K562 (cell line): ENCODE measurements at regions not wholly inside any gene's neighbourhood (a gene's known extent, or its start where the extent isn't known, plus 50 kb on each side); places are given as distances from the start of the nearest gene placed in this dataset.

Experiments used
- ARID4B ChIP-seq: sonication (generic); formaldehyde crosslinking; IDR thresholded peaks from 2 replicates; pipeline ENCODE4 v1.8.0; 2022; ENCODE audit warnings: mild to moderate bottlenecking, missing genetic modification reagents
- E2F8 ChIP-seq: fragments of 450-650 bp; IDR thresholded peaks from 2 replicates; pipeline ENCODE4 v1.7.1; 2018; ENCODE audit warnings: mild to moderate bottlenecking, low read depth; ENCODE audit not compliant: partially characterized antibody
- ILK ChIP-seq: fragments of 450-650 bp; IDR thresholded peaks from 2 replicates; pipeline ENCODE4 v1.6.1; 2016; ENCODE audit warnings: missing genetic modification characterization, low read depth, mild to moderate bottlenecking, missing compliant biosample characterization, moderate library complexity, borderline replicate concordance
- MAZ ChIP-seq, 2 experiments: fragments of 450-650 bp in 1 of 2; sonication (generic) in 1 of 2; formaldehyde crosslinking; IDR thresholded peaks in 1 of 2; conservative IDR thresholded peaks in 1 of 2; 2 replicates each; pipeline versions ENCODE4 v1.4.0 to v1.5.0; 2020; ENCODE audit warnings: mild to moderate bottlenecking in 1 of 2, missing genetic modification reagents in 1 of 2
- SMAD4 ChIP-seq: fragments of 250-450 bp; sonication (Bioruptor Pico); conservative IDR thresholded peaks from 2 replicates; pipeline ENCODE4 v1.8.0; 2021; ENCODE audit warnings: inconsistent platforms, mild to moderate bottlenecking, moderate library complexity
- TGIF2 ChIP-seq: sonication (generic); formaldehyde crosslinking; IDR thresholded peaks from 2 replicates; pipeline ENCODE4 v1.8.1; 2022; ENCODE audit warnings: mild to moderate bottlenecking, missing genetic modification reagents, moderate library complexity

GRCh38 chr6:156434795-156435190 lies 342.4 kb upstream of the ARID1B start:
- no peak for TF ChIP-seq E2F8
- no peak for TF ChIP-seq ARID4B (CRISPR knock-in tag)
- TF ChIP-seq ILK (tag) = no peak
- no peak for TF ChIP-seq TGIF2 (CRISPR knock-in tag)
- TF ChIP-seq MAZ (CRISPR knock-in tag; conservative IDR thresholded peaks at IDR 0.05 in 1 of 2, IDR thresholded peaks at IDR 0.05 in 1 of 2) = no peak
- no peak for TF ChIP-seq SMAD4 (CRISPR knock-in tag)
